ENCODE measurements at regions not wholly inside any gene's neighbourhood (a gene's known extent, or its start where the extent isn't known, plus 50 kb on each side); places are given as distances from the start of the nearest gene placed in this dataset.
A peak's percentile ranks its signal among the peaks of the same experiment; 100 is the strongest.
"Not testable (repeated sequence)": the region's sequence is repeated elsewhere in the genome, so short reads cannot be mapped to it uniquely, and the experiment has no call there.

GRCh38 chr6:101113468-101114260, 232.5 kb upstream of the ASCC3 start:
- no peak for DNase-seq (ENCODE audit: low spot score)

GRCh38 chr6:101114703-101115102, 233.6 kb upstream of the ASCC3 start:
- peak; percentile 3 for DNase-seq (ENCODE audit: low spot score)

- DNase-seq (ENCODE audit: low spot score), result no peak
These were observed 235.2 kb upstream of the ASCC3 start for GRCh38 chr6:101116337-101116736.

- no peak for DNase-seq (ENCODE audit: low spot score)
These were observed 236.4 kb upstream of the ASCC3 start for GRCh38 chr6:101117393-101118135.

- no peak for DNase-seq (ENCODE audit: low spot score)
These were observed 236.9 kb upstream of the ASCC3 start for GRCh38 chr6:101118136-101118396.

- no peak for DNase-seq (ENCODE audit: low spot score)
These were observed 239.6 kb upstream of the ASCC3 start for GRCh38 chr6:101120747-101121146.

- DNase-seq (ENCODE audit: low spot score), result no peak
These were observed 244.3 kb upstream of the ASCC3 start for GRCh38 chr6:101125380-101125971.

- DNase-seq (ENCODE audit: low spot score), result no peak
These were observed 245.4 kb upstream of the ASCC3 start for GRCh38 chr6:101126501-101126900.

- DNase-seq (ENCODE audit: low spot score), result no peak
These were observed 248.7 kb upstream of the ASCC3 start for GRCh38 chr6:101129851-101130250.

GRCh38 chr6:101146389-101146788, 247.1 kb upstream of the GRIK2 start:
- DNase-seq (ENCODE audit: low spot score), result no peak

- DNase-seq (ENCODE audit: low spot score), result no peak
These were observed 243.3 kb upstream of the GRIK2 start for GRCh38 chr6:101150226-101150625.

- DNase-seq (ENCODE audit: low spot score), result not testable (repeated sequence)
These were observed 235.9 kb upstream of the GRIK2 start for GRCh38 chr6:101157638-101158037.

- no peak for DNase-seq (ENCODE audit: low spot score)
These were observed 229.9 kb upstream of the GRIK2 start for GRCh38 chr6:101163611-101164010.

GRCh38 chr6:101167638-101168037, 225.9 kb upstream of the GRIK2 start:
- DNase-seq (ENCODE audit: low spot score), result no peak

GRCh38 chr6:101171049-101171448, 222.5 kb upstream of the GRIK2 start:
- DNase-seq (ENCODE audit: low spot score), result not testable (repeated sequence)

GRCh38 chr6:101178748-101179147, 214.8 kb upstream of the GRIK2 start:
- DNase-seq (ENCODE audit: low spot score), result no peak

- no peak for DNase-seq (ENCODE audit: low spot score)
These were observed 212.5 kb upstream of the GRIK2 start for GRCh38 chr6:101181006-101181405.

- not testable (repeated sequence) for DNase-seq (ENCODE audit: low spot score)
These were observed 205.2 kb upstream of the GRIK2 start for GRCh38 chr6:101188285-101188798.

- DNase-seq (ENCODE audit: low spot score), result no peak
These were observed 197.9 kb upstream of the GRIK2 start for GRCh38 chr6:101195588-101195987.

GRCh38 chr6:101199441-101199840, 194.1 kb upstream of the GRIK2 start:
- no peak for DNase-seq (ENCODE audit: low spot score)

- DNase-seq (ENCODE audit: low spot score), result no peak
These were observed 190.6 kb upstream of the GRIK2 start for GRCh38 chr6:101202867-101203374.

GRCh38 chr6:101203664-101204063, 189.8 kb upstream of the GRIK2 start:
- no peak for DNase-seq (ENCODE audit: low spot score)

- no peak for DNase-seq (ENCODE audit: low spot score)
These were observed 185.4 kb upstream of the GRIK2 start for GRCh38 chr6:101208152-101208551.

Data from activated CD4-positive, alpha-beta T cell treated with anti-CD3 and anti-CD28 coated beads, Interleukin-2, Interleukin-4, amounts not matched to agents 100 ng/mL and 50 ng/mL, durations not matched to agents 16 hours and 8 hours (primary cell).